T-helper 1 cell treated with Interleukin-12 subunit alpha and Interleukin-12 subunit beta and Interleukin-4 antibody, amounts not matched to agents 30 μg/mL and 1 μg/mL, for 36 hours (primary cell): ENCODE measurements at regions not wholly inside any gene's neighbourhood (a gene's known extent, or its start where the extent isn't known, plus 50 kb on each side); places are given as distances from the start of the nearest gene placed in this dataset.

Experiments
- H3K27ac Mint-ChIP-seq: one replicate; pipeline ENCODE4 v1.8.0; 2021; ENCODE audit warnings: mild to moderate bottlenecking, mixed read lengths
- H3K27me3 Mint-ChIP-seq: one replicate; pipeline ENCODE4 v1.8.0; 2021; ENCODE audit warnings: low read depth, mixed read lengths
- H3K36me3 Mint-ChIP-seq: one replicate; pipeline ENCODE4 v1.8.0; 2021; ENCODE audit warnings: low read depth, mixed read lengths
- H3K4me1 Mint-ChIP-seq: one replicate; pipeline ENCODE4 v1.8.0; 2021; ENCODE audit warnings: low read depth, mixed read lengths
- H3K4me3 Mint-ChIP-seq: one replicate; pipeline ENCODE4 v1.8.0; 2021; ENCODE audit warnings: mild to moderate bottlenecking, moderate library complexity, mixed read lengths
- H3K9me3 Mint-ChIP-seq: one replicate; pipeline ENCODE4 v1.8.0; 2021; ENCODE audit warnings: mixed read lengths

GRCh38 chr18:30086351-30086750, 956.2 kb downstream of the DSC3 start:
- no peak overlapping the region for H3K27ac Mint-ChIP-seq
- H3K4me1 Mint-ChIP-seq = no peaks in the 10 kb centered on the region
- no peak overlapping the region for H3K4me3 Mint-ChIP-seq
- no peaks in the 10 kb centered on the region for H3K27me3 Mint-ChIP-seq
- peaks cover 15% of the 10 kb centered on the region for H3K9me3 Mint-ChIP-seq
- no peaks in the 10 kb centered on the region for H3K36me3 Mint-ChIP-seq

- Mint-ChIP-seq H3K4me1 (no peaks in the 10 kb centered on the region), H3K4me3 (no peak overlapping the region), H3K27ac (no peak overlapping the region), H3K27me3 (no peaks in the 10 kb centered on the region), H3K9me3 (peaks cover 22% of the 10 kb centered on the region), H3K36me3 (no peaks in the 10 kb centered on the region)
Observed at GRCh38 chr18:30081122-30081521, 961.4 kb downstream of the DSC3 start.

GRCh38 chr18:30072609-30073385, 969.7 kb downstream of the DSC3 start:
- H3K36me3 Mint-ChIP-seq = no peaks in the 10 kb centered on the region
- no peak overlapping the region for H3K4me3 Mint-ChIP-seq
- H3K27ac Mint-ChIP-seq = no peak overlapping the region
- H3K4me1 Mint-ChIP-seq = no peaks in the 10 kb centered on the region
- no peaks in the 10 kb centered on the region for H3K27me3 Mint-ChIP-seq
- H3K9me3 Mint-ChIP-seq = peaks cover 37% of the 10 kb centered on the region

- no peak overlapping the region for H3K4me3 Mint-ChIP-seq
- no peaks in the 10 kb centered on the region for H3K27me3 Mint-ChIP-seq
- no peaks in the 10 kb centered on the region for H3K36me3 Mint-ChIP-seq
- no peak overlapping the region for H3K27ac Mint-ChIP-seq
- H3K9me3 Mint-ChIP-seq = peaks cover 32% of the 10 kb centered on the region
- H3K4me1 Mint-ChIP-seq = no peaks in the 10 kb centered on the region
Observed at GRCh38 chr18:30066288-30066687, 976.3 kb downstream of the DSC3 start.

GRCh38 chr18:30057398-30057797, 985.1 kb downstream of the DSC3 start:
- H3K27ac Mint-ChIP-seq = no peak overlapping the region
- H3K4me3 Mint-ChIP-seq = no peak overlapping the region
- no peaks in the 10 kb centered on the region for H3K27me3 Mint-ChIP-seq
- no peaks in the 10 kb centered on the region for H3K36me3 Mint-ChIP-seq
- H3K9me3 Mint-ChIP-seq = peaks cover 15% of the 10 kb centered on the region
- H3K4me1 Mint-ChIP-seq = no peaks in the 10 kb centered on the region

- Mint-ChIP-seq H3K4me1 (no peaks in the 10 kb centered on the region), H3K27me3 (no peaks in the 10 kb centered on the region), H3K9me3 (peaks cover 13% of the 10 kb centered on the region), H3K4me3 (no peak overlapping the region), H3K36me3 (no peaks in the 10 kb centered on the region), H3K27ac (no peak overlapping the region)
Observed at GRCh38 chr18:30056528-30056927, 986.0 kb downstream of the DSC3 start.

GRCh38 chr18:30044496-30044895, 998.0 kb downstream of the DSC3 start:
- H3K36me3 Mint-ChIP-seq = no peaks in the 10 kb centered on the region
- H3K27ac Mint-ChIP-seq = no peak overlapping the region
- peaks cover 11% of the 10 kb centered on the region for H3K9me3 Mint-ChIP-seq
- H3K4me3 Mint-ChIP-seq = no peak overlapping the region
- no peaks in the 10 kb centered on the region for H3K4me1 Mint-ChIP-seq
- no peaks in the 10 kb centered on the region for H3K27me3 Mint-ChIP-seq

GRCh38 chr18:30039201-30039600, 1003.3 kb downstream of the DSC3 start:
- Mint-ChIP-seq H3K36me3 (no peaks in the 10 kb centered on the region), H3K27me3 (no peaks in the 10 kb centered on the region), H3K27ac (no peak overlapping the region), H3K4me1 (no peaks in the 10 kb centered on the region), H3K9me3 (peaks cover 26% of the 10 kb centered on the region), H3K4me3 (no peak overlapping the region)

- Mint-ChIP-seq H3K4me1 (no peaks in the 10 kb centered on the region), H3K27ac (no peak overlapping the region), H3K9me3 (peaks cover 32% of the 10 kb centered on the region), H3K36me3 (no peaks in the 10 kb centered on the region), H3K4me3 (no peak overlapping the region), H3K27me3 (no peaks in the 10 kb centered on the region)
Observed at GRCh38 chr18:30034818-30035217, 1007.7 kb downstream of the DSC3 start.

- Mint-ChIP-seq H3K4me1 (no peaks in the 10 kb centered on the region), H3K27ac (no peak overlapping the region), H3K27me3 (no peaks in the 10 kb centered on the region), H3K9me3 (peaks cover 8% of the 10 kb centered on the region), H3K36me3 (no peaks in the 10 kb centered on the region), H3K4me3 (no peak overlapping the region)
Observed at GRCh38 chr18:30016179-30016578, 1026.4 kb downstream of the DSC3 start.

- H3K27me3 Mint-ChIP-seq = no peaks in the 10 kb centered on the region
- no peaks in the 10 kb centered on the region for H3K4me1 Mint-ChIP-seq
- no peak overlapping the region for H3K4me3 Mint-ChIP-seq
- no peaks in the 10 kb centered on the region for H3K36me3 Mint-ChIP-seq
- H3K9me3 Mint-ChIP-seq = peaks cover 6% of the 10 kb centered on the region
- no peak overlapping the region for H3K27ac Mint-ChIP-seq
Observed at GRCh38 chr18:30004965-30005364, 1037.6 kb downstream of the DSC3 start.

GRCh38 chr18:29982218-29982617, 1060.3 kb downstream of the DSC3 start:
- Mint-ChIP-seq H3K4me1 (no peaks in the 10 kb centered on the region), H3K36me3 (no peaks in the 10 kb centered on the region), H3K27me3 (no peaks in the 10 kb centered on the region), H3K4me3 (no peak overlapping the region), H3K9me3 (peaks cover 15% of the 10 kb centered on the region), H3K27ac (no peak overlapping the region)

- no peaks in the 10 kb centered on the region for H3K36me3 Mint-ChIP-seq
- H3K4me1 Mint-ChIP-seq = no peaks in the 10 kb centered on the region
- no peak overlapping the region for H3K27ac Mint-ChIP-seq
- H3K27me3 Mint-ChIP-seq = no peaks in the 10 kb centered on the region
- no peak overlapping the region for H3K4me3 Mint-ChIP-seq
- H3K9me3 Mint-ChIP-seq = peaks cover 6% of the 10 kb centered on the region
Observed at GRCh38 chr18:29979881-29980280, 1062.7 kb downstream of the DSC3 start.

GRCh38 chr18:29969876-29970275, 1072.7 kb downstream of the DSC3 start:
- peaks cover 19% of the 10 kb centered on the region for H3K9me3 Mint-ChIP-seq
- no peaks in the 10 kb centered on the region for H3K36me3 Mint-ChIP-seq
- H3K27me3 Mint-ChIP-seq = no peaks in the 10 kb centered on the region
- H3K4me3 Mint-ChIP-seq = no peak overlapping the region
- no peaks in the 10 kb centered on the region for H3K4me1 Mint-ChIP-seq
- no peak overlapping the region for H3K27ac Mint-ChIP-seq

GRCh38 chr18:29962579-29962978, 1080.0 kb downstream of the DSC3 start:
- Mint-ChIP-seq H3K9me3 (peaks cover 13% of the 10 kb centered on the region), H3K36me3 (no peaks in the 10 kb centered on the region), H3K27ac (no peak overlapping the region), H3K4me3 (no peak overlapping the region), H3K27me3 (no peaks in the 10 kb centered on the region), H3K4me1 (no peaks in the 10 kb centered on the region)

- Mint-ChIP-seq H3K4me1 (no peaks in the 10 kb centered on the region), H3K27ac (no peak overlapping the region), H3K9me3 (peaks cover 13% of the 10 kb centered on the region), H3K4me3 (no peak overlapping the region), H3K36me3 (no peaks in the 10 kb centered on the region), H3K27me3 (no peaks in the 10 kb centered on the region)
Observed at GRCh38 chr18:29960539-29960938, 1082.0 kb downstream of the DSC3 start.
